ENCODE measurements at regions not wholly inside any gene's neighbourhood (a gene's known extent, or its start where the extent isn't known, plus 50 kb on each side); places are given as distances from the start of the nearest gene placed in this dataset.

GRCh38 chr11:59263225-59263894, 50.6 kb upstream of the MPEG1 start:
- no peak overlapping the region for H3K4me2 ChIP-seq (ENCODE audit: low read depth, low read length, poor library complexity, severe bottlenecking)
- H3K27me3 ChIP-seq (ENCODE audit: insufficient read depth, low read length, poor library complexity, severe bottlenecking) = no peaks in the 10 kb centered on the region
- no peaks in the 10 kb centered on the region for H3K36me3 ChIP-seq (ENCODE audit: insufficient read depth, low read length)
- no peak overlapping the region for H3K9ac ChIP-seq (ENCODE audit: low read depth, low read length, poor library complexity, severe bottlenecking)
- H3F3A ChIP-seq (ENCODE audit: low read depth) = no peaks in the 10 kb centered on the region
- no peaks in the 10 kb centered on the region for H3K4me1 ChIP-seq (ENCODE audit: insufficient read depth, low read length, poor library complexity, severe bottlenecking)
- no peaks in the 10 kb centered on the region for H3K9me2 ChIP-seq (replicated peaks; ENCODE audit: low read depth, low read length)
- no peak overlapping the region for H2AFZ ChIP-seq (ENCODE audit: low read length)
- H3K79me2 ChIP-seq (ENCODE audit: insufficient read depth, low read length) = no peaks in the 10 kb centered on the region
- TF ChIP-seq EZH2phosphoT487 (IDR thresholded peaks at IDR 0.05; ENCODE audit: borderline replicate concordance) = no peak
- TF ChIP-seq CTCF (conservative IDR thresholded peaks at IDR 0.05; ENCODE audit: low read length) = peak; percentile 63
- no peaks in the 10 kb centered on the region for H3K9me3 ChIP-seq (ENCODE audit: insufficient read depth, low read depth, low read length)
- H3K4me3 ChIP-seq (ENCODE audit: low read length, poor library complexity, severe bottlenecking) = no peak overlapping the region
- H4K20me1 ChIP-seq (ENCODE audit: insufficient read depth, low read length, poor library complexity, severe bottlenecking) = no peaks in the 10 kb centered on the region

Measured in Loucy (cell line).